IMR-90 (cell line): ENCODE measurements at regions not wholly inside any gene's neighbourhood (a gene's known extent, or its start where the extent isn't known, plus 50 kb on each side); places are given as distances from the start of the nearest gene placed in this dataset.

Experiments used
- ATAC-seq: fragments of 200-7000 bp; cut with Tn5 transposase; 2 replicates; pipeline ENCODE4 v1.9.1; 2020; ENCODE audit warnings: low read depth, mild to moderate bottlenecking, moderate library complexity
- BruUV-seq: library from RNA; stranded (reverse); fragments of 400-500 nt; replicated peaks from 2 replicates; lab custom pipeline; 2021; lab: Mats Ljungman, UMichigan
- CTCF ChIA-PET: fragments of 300-600 bp; formaldehyde crosslinking; extraction: SDS; loops from one replicate; lab custom pipeline; 2021; ENCODE audit warnings: antibody characterized with exemption; lab: Yijun Ruan, JAX
- POLR2A ChIA-PET: fragments of 300-600 bp; sonication (Branson Sonifier 250); formaldehyde crosslinking; loops from one replicate; lab custom pipeline; 2022; ENCODE audit warnings: antibody characterized with exemption; ENCODE audit not compliant: unreplicated experiment; lab: Charles Lee
- DNase-seq: peaks from one replicate; pipeline ENCODE4 v3.0.0; 2013
- H2AFZ ChIP-seq: replicated peaks from 2 replicates; pipeline ENCODE3; 2013; ENCODE audit warnings: low read length, mild to moderate bottlenecking; ENCODE audit not compliant: poor library complexity
- H2AK5ac ChIP-seq: 2 replicates; pipeline ENCODE4 v1.6.1; 2013; ENCODE audit warnings: low read depth, low read length, inconsistent platforms
- H2AK9ac ChIP-seq: replicated peaks from 2 replicates; pipeline ENCODE3; 2013; ENCODE audit warnings: mild to moderate bottlenecking, low read depth, low read length, moderate library complexity; ENCODE audit not compliant: poor library complexity
- H2BK120ac ChIP-seq: 2 replicates; pipeline ENCODE4 v1.6.1; 2013; ENCODE audit warnings: low read depth, low read length, inconsistent platforms
- H2BK15ac ChIP-seq: 3 replicates; pipeline ENCODE4 v1.6.1; 2013; ENCODE audit warnings: low read depth, low read length, inconsistent platforms
- H2BK20ac ChIP-seq: 2 replicates; pipeline ENCODE4 v1.6.1; 2013; ENCODE audit warnings: low read depth, mild to moderate bottlenecking, inconsistent platforms, low read length, moderate library complexity
- H2BK5ac ChIP-seq: 2 replicates; pipeline ENCODE4 v1.6.1; 2013; ENCODE audit warnings: mild to moderate bottlenecking, low read depth, low read length, inconsistent platforms; ENCODE audit not compliant: poor library complexity, severe bottlenecking
- H3K14ac ChIP-seq: replicated peaks from 2 replicates; pipeline ENCODE4 v1.6.1; 2013; ENCODE audit warnings: low read depth, low read length, inconsistent platforms
- H3K18ac ChIP-seq: 2 replicates; pipeline ENCODE4 v1.6.1; 2013; ENCODE audit warnings: low read depth, low read length, control low read depth
- H3K23ac ChIP-seq: 2 replicates; pipeline ENCODE4 v1.6.1; 2013; ENCODE audit warnings: low read depth, low read length, inconsistent platforms
- H3K27ac ChIP-seq: 2 replicates; pipeline ENCODE4 v1.5.1; 2013; ENCODE audit warnings: mild to moderate bottlenecking, control low read depth, low read length; ENCODE audit not compliant: insufficient read depth
- H3K27me3 ChIP-seq: 2 replicates; pipeline ENCODE4 v1.6.1; 2013; ENCODE audit warnings: low read length; ENCODE audit not compliant: control insufficient read depth, insufficient read depth
- H3K36me3 ChIP-seq: 2 replicates; pipeline ENCODE4 v1.6.1; 2013; ENCODE audit warnings: low read length, mixed read lengths; ENCODE audit not compliant: control insufficient read depth, insufficient read depth
- H3K4ac ChIP-seq: 2 replicates; pipeline ENCODE4 v1.6.1; 2013; ENCODE audit warnings: low read depth, low read length, inconsistent platforms
- H3K4me1 ChIP-seq: 2 replicates; pipeline ENCODE4 v1.6.1; 2013; ENCODE audit warnings: low read length, mixed read lengths; ENCODE audit not compliant: control insufficient read depth, insufficient read depth
- H3K4me2 ChIP-seq: 2 replicates; pipeline ENCODE4 v1.6.1; 2013; ENCODE audit warnings: low read depth, mild to moderate bottlenecking, control low read depth, low read length, moderate library complexity
- H3K4me3 ChIP-seq: 2 replicates; pipeline ENCODE4 v1.5.1; 2013; ENCODE audit warnings: low read depth, mild to moderate bottlenecking, control low read depth, low read length, moderate library complexity; ENCODE audit not compliant: insufficient read depth
- H3K56ac ChIP-seq: 2 replicates; pipeline ENCODE4 v1.6.1; 2013; ENCODE audit warnings: low read length, inconsistent platforms; ENCODE audit not compliant: insufficient read depth; ENCODE audit errors: extremely low read depth
- H3K79me1 ChIP-seq, 2 experiments: 2 replicates each; pipeline ENCODE4 v1.6.1; 2013; ENCODE audit warnings: low read length in 2 of 2, inconsistent platforms in 1 of 2, low read depth in 1 of 2
- H3K9ac ChIP-seq: 2 replicates; pipeline ENCODE4 v1.6.1; 2013; ENCODE audit warnings: low read depth, low read length, control low read depth
- H3K9me1 ChIP-seq: 2 replicates; pipeline ENCODE4 v1.6.1; 2013; ENCODE audit warnings: low read length, inconsistent platforms; ENCODE audit not compliant: insufficient read depth
- H3K9me3 ChIP-seq: 2 replicates; pipeline ENCODE4 v1.6.1; 2013; ENCODE audit warnings: low read length; ENCODE audit not compliant: control insufficient read depth, insufficient read depth
- H4K20me1 ChIP-seq: 2 replicates; pipeline ENCODE4 v1.6.1; 2013; ENCODE audit warnings: low read length, inconsistent platforms; ENCODE audit not compliant: insufficient read depth
- H4K5ac ChIP-seq: 2 replicates; pipeline ENCODE4 v1.6.1; 2013; ENCODE audit warnings: mild to moderate bottlenecking, low read depth, low read length, control low read depth
- H4K8ac ChIP-seq, 2 experiments: 2 replicates each; pipeline ENCODE4 v1.6.1; 2013; ENCODE audit warnings: low read depth in 2 of 2, low read length in 2 of 2, control low read depth in 1 of 2, inconsistent platforms in 1 of 2
- H4K91ac ChIP-seq: 2 replicates; pipeline ENCODE4 v1.6.1; 2013; ENCODE audit warnings: low read depth, low read length, inconsistent platforms; ENCODE audit not compliant: insufficient read depth
- BHLHE40 ChIP-seq: fragments of 150-350 bp; IDR thresholded peaks from 2 replicates; pipeline ENCODE4 v1.6.1; 2016; ENCODE audit warnings: mild to moderate bottlenecking, low read depth, low read length
- CEBPB ChIP-seq: IDR thresholded peaks from 2 replicates; pipeline ENCODE4 v1.6.1; 2012; ENCODE audit warnings: low read depth, low read length, improper control_type of control experiment
- CHD1 ChIP-seq: IDR thresholded peaks from 2 replicates; pipeline ENCODE4 v1.6.1; 2012; ENCODE audit warnings: low read depth, low read length, improper control_type of control experiment
- FOS ChIP-seq: fragments of 150-350 bp; IDR thresholded peaks from 2 replicates; pipeline ENCODE4 v1.6.1; 2016; ENCODE audit warnings: low read depth, low read length
- MAFK ChIP-seq: IDR thresholded peaks from 2 replicates; pipeline ENCODE4 v1.6.1; 2012; ENCODE audit warnings: low read depth, low read length, improper control_type of control experiment
- MAZ ChIP-seq: IDR thresholded peaks from 2 replicates; pipeline ENCODE4 v1.6.1; 2012; ENCODE audit warnings: low read depth, mild to moderate bottlenecking, low read length, improper control_type of control experiment, moderate library complexity, borderline replicate concordance
- MXI1 ChIP-seq: IDR thresholded peaks from 2 replicates; pipeline ENCODE4 v1.6.1; 2012; ENCODE audit warnings: low read depth, mild to moderate bottlenecking, low read length, moderate library complexity, borderline replicate concordance
- NFE2L2 ChIP-seq: fragments of 150-350 bp; IDR thresholded peaks from 2 replicates; pipeline ENCODE4 v1.6.1; 2016; ENCODE audit warnings: low read depth, mild to moderate bottlenecking, low read length
- POLR2A ChIP-seq: IDR thresholded peaks from 2 replicates; pipeline ENCODE4 v1.6.1; 2012; ENCODE audit warnings: mild to moderate bottlenecking, low read depth, low read length
- RAD21 ChIP-seq: IDR thresholded peaks from 2 replicates; pipeline ENCODE4 v1.6.1; 2012; ENCODE audit warnings: low read length, improper control_type of control experiment
- RCOR1 ChIP-seq: IDR thresholded peaks from 2 replicates; pipeline ENCODE4 v1.6.1; 2012; ENCODE audit warnings: mild to moderate bottlenecking, low read length, improper control_type of control experiment; ENCODE audit not compliant: insufficient replicate concordance
- RFX5 ChIP-seq: IDR thresholded peaks from 2 replicates; pipeline ENCODE4 v1.8.0; 2012; ENCODE audit warnings: low read depth, mild to moderate bottlenecking, low read length, moderate library complexity
- SMC3 ChIP-seq: fragments of 150-350 bp; IDR thresholded peaks from 2 replicates; pipeline ENCODE4 v1.6.1; 2016; ENCODE audit warnings: low read depth, mild to moderate bottlenecking, antibody characterized with exemption, low read length, moderate library complexity
- WGBS, 2 experiments: methylation state at CpG; one replicate each; pipeline versions ENCODE4 v1.1.5 to v1.1.7; 2013; ENCODE audit warnings: missing lambda C conversion rate in 2 of 2; ENCODE audit not compliant: insufficient read length in 1 of 2; ENCODE audit errors: extremely low coverage in 2 of 2; 5-methylcytosine and 5-hydroxymethylcytosine counted together
- dilution Hi-C: fragments of 300-500 bp; cut with HindIII; formaldehyde crosslinking; loops from one replicate; pipeline ENCODE4 v1.14.3; 2018; ENCODE audit warnings: low sequenced_read_pairs; ENCODE audit not compliant: unreplicated experiment
- in situ Hi-C: fragments of 300-500 bp; cut with MboI; formaldehyde crosslinking; loops from 3 replicates; pipeline ENCODE4 v1.14.3; 2019; ENCODE audit warnings: low sequenced_read_pairs, inconsistent platforms, mixed read lengths
- intact Hi-C: fragments of 100-400 bp; cut with micrococcal nuclease; formaldehyde crosslinking; loops from 2 replicates; pipeline ENCODE4 v1.10.0; 2022
- TF ChIP-seq, protein P1 (sequence below): conservative IDR thresholded peaks from 2 replicates; pipeline ENCODE4 v1.5.1; 2012; ENCODE audit warnings: mild to moderate bottlenecking, low read depth, low read length, improper control_type of control experiment
- TF ChIP-seq, protein P2 (sequence below): fragments of 150-350 bp; IDR thresholded peaks from 2 replicates; pipeline ENCODE4 v1.6.1; 2017; ENCODE audit warnings: mild to moderate bottlenecking, antibody characterized with exemption, low read length, low read depth
- TF ChIP-seq, protein P3 (sequence below): fragments of 150-350 bp; IDR thresholded peaks from 2 replicates; pipeline ENCODE4 v1.6.1; 2016; ENCODE audit warnings: low read depth, mild to moderate bottlenecking, low read length, moderate library complexity, borderline replicate concordance

DNA sequence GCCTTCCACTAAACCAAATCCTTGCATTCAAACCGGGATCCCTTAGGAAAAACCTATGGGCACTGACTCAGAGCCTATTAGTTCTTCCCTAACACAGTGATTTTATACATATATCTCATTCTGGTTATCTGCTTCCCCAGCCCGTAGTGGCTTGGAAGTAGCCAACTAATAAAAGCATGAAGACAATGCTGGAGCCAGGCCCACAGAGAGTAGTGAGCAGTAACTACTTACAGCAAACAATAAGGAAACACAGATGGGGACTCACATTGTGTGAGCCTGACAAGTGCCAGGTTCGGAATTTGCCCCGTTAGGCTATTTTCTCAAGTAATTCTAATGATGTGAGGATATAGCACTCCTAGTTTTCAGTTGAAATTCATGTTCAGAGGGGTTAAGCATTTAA, 83.3 kb upstream of the OR5AK2 start:
- no CpG with 5 or more reads among the region's 4 CpGs for WGBS, 2 experiments
- no peak overlapping the region for H4K8ac ChIP-seq
- no peak overlapping the region for H4K5ac ChIP-seq
- H3K9ac ChIP-seq, result no peak overlapping the region
- H3K4me1 ChIP-seq, result no peaks in the 10 kb centered on the region
- no peak overlapping the region for H3K27ac ChIP-seq
- H3K14ac ChIP-seq, result no peak overlapping the region
- no peak overlapping the region for H2BK15ac ChIP-seq
- no peaks in the 10 kb centered on the region for H3K9me3 ChIP-seq
- ATAC-seq (no peak), DNase-seq (no peak)
- H3K18ac ChIP-seq, result no peak overlapping the region
- no TSS peak for BruUV-seq
- no peaks in the 10 kb centered on the region for H3K27me3 ChIP-seq
- H2AK9ac ChIP-seq, result no peak overlapping the region
- no peak overlapping the region for H4K91ac ChIP-seq
- dilution Hi-C loops (no loop called here), intact Hi-C loops (no loop called here), in situ Hi-C loops (no loop called here)
- H3K79me1 ChIP-seq, result no peaks in the 10 kb centered on the region
- no peaks in the 10 kb centered on the region for H3K9me1 ChIP-seq
- no peak overlapping the region for H2BK5ac ChIP-seq
- H2AK5ac ChIP-seq, result no peak overlapping the region
- ChIA-PET CTCF (no interaction called here), POLR2A (no interaction called here)
- H3K23ac ChIP-seq, result no peak overlapping the region
- H3K4me3 ChIP-seq, result no peak overlapping the region
- TF ChIP-seq MAFK, result no peak
- no peak for TF ChIP-seq CEBPB
- no peak for TF ChIP-seq BHLHE40
- no peak for TF ChIP-seq NFE2L2
- TF ChIP-seq, protein P1, sequence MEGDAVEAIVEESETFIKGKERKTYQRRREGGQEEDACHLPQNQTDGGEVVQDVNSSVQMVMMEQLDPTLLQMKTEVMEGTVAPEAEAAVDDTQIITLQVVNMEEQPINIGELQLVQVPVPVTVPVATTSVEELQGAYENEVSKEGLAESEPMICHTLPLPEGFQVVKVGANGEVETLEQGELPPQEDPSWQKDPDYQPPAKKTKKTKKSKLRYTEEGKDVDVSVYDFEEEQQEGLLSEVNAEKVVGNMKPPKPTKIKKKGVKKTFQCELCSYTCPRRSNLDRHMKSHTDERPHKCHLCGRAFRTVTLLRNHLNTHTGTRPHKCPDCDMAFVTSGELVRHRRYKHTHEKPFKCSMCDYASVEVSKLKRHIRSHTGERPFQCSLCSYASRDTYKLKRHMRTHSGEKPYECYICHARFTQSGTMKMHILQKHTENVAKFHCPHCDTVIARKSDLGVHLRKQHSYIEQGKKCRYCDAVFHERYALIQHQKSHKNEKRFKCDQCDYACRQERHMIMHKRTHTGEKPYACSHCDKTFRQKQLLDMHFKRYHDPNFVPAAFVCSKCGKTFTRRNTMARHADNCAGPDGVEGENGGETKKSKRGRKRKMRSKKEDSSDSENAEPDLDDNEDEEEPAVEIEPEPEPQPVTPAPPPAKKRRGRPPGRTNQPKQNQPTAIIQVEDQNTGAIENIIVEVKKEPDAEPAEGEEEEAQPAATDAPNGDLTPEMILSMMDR, result no peak
- no peak for TF ChIP-seq RCOR1
- TF ChIP-seq, protein P2, sequence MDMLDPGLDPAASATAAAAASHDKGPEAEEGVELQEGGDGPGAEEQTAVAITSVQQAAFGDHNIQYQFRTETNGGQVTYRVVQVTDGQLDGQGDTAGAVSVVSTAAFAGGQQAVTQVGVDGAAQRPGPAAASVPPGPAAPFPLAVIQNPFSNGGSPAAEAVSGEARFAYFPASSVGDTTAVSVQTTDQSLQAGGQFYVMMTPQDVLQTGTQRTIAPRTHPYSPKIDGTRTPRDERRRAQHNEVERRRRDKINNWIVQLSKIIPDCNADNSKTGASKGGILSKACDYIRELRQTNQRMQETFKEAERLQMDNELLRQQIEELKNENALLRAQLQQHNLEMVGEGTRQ, result no peak
- no peak for TF ChIP-seq MXI1
- no peak for TF ChIP-seq SMC3
- TF ChIP-seq, protein P3, sequence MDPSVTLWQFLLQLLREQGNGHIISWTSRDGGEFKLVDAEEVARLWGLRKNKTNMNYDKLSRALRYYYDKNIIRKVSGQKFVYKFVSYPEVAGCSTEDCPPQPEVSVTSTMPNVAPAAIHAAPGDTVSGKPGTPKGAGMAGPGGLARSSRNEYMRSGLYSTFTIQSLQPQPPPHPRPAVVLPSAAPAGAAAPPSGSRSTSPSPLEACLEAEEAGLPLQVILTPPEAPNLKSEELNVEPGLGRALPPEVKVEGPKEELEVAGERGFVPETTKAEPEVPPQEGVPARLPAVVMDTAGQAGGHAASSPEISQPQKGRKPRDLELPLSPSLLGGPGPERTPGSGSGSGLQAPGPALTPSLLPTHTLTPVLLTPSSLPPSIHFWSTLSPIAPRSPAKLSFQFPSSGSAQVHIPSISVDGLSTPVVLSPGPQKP, result no peak
- TF ChIP-seq CHD1, result no peak
- no peak for TF ChIP-seq MAZ
- TF ChIP-seq POLR2A, result no peak
- no peak for TF ChIP-seq RAD21
- TF ChIP-seq FOS, result no peak
- no peak for TF ChIP-seq RFX5
- H3K56ac ChIP-seq, result no peak overlapping the region
- no peak overlapping the region for H2BK120ac ChIP-seq
- H2AFZ ChIP-seq, result no peak overlapping the region
- H4K20me1 ChIP-seq, result no peaks in the 10 kb centered on the region
- H2BK20ac ChIP-seq, result no peak overlapping the region
- no peaks in the 10 kb centered on the region for H3K36me3 ChIP-seq
- H3K4ac ChIP-seq, result no peak overlapping the region
- H3K4me2 ChIP-seq, result no peak overlapping the region
